ENCODE measurements at regions not wholly inside any gene's neighbourhood (a gene's known extent, or its start where the extent isn't known, plus 50 kb on each side); places are given as distances from the start of the nearest gene placed in this dataset.

DNA sequence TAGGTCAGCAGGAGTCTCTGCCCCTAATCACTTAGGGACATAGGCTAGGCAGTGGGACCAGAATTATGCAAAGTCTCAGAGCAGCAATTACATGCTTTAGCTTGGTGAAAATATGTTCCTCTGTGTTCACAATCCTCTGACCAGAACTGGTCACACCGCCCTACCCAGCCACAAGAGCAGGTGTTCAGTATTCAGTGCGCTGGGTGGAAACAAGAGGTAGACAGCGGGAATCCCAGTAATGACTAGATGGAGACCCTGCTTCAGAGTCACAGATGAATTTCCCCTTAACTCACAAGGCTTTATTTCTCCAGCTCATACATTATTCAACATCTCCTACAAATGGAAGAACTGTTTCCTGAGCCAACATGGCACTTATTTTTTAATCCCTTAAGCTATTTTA lies 763.7 kb upstream of the POM121L12 start:
- TF ChIP-seq, protein P1, sequence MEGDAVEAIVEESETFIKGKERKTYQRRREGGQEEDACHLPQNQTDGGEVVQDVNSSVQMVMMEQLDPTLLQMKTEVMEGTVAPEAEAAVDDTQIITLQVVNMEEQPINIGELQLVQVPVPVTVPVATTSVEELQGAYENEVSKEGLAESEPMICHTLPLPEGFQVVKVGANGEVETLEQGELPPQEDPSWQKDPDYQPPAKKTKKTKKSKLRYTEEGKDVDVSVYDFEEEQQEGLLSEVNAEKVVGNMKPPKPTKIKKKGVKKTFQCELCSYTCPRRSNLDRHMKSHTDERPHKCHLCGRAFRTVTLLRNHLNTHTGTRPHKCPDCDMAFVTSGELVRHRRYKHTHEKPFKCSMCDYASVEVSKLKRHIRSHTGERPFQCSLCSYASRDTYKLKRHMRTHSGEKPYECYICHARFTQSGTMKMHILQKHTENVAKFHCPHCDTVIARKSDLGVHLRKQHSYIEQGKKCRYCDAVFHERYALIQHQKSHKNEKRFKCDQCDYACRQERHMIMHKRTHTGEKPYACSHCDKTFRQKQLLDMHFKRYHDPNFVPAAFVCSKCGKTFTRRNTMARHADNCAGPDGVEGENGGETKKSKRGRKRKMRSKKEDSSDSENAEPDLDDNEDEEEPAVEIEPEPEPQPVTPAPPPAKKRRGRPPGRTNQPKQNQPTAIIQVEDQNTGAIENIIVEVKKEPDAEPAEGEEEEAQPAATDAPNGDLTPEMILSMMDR (conservative IDR thresholded peaks at IDR 0.05; ENCODE audit: low read depth, low read length), result no peak
- TF ChIP-seq, protein P2, sequence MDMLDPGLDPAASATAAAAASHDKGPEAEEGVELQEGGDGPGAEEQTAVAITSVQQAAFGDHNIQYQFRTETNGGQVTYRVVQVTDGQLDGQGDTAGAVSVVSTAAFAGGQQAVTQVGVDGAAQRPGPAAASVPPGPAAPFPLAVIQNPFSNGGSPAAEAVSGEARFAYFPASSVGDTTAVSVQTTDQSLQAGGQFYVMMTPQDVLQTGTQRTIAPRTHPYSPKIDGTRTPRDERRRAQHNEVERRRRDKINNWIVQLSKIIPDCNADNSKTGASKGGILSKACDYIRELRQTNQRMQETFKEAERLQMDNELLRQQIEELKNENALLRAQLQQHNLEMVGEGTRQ (IDR thresholded peaks at IDR 0.05; ENCODE audit: low read depth, low read length), result no peak
- no peak for TF ChIP-seq MXI1 (IDR thresholded peaks at IDR 0.05; ENCODE audit: borderline replicate concordance, low read depth, low read length)
- TF ChIP-seq FOS (IDR thresholded peaks at IDR 0.05; ENCODE audit: low read depth, low read length), result no peak
- no peak for TF ChIP-seq POLR2A (IDR thresholded peaks at IDR 0.05; ENCODE audit: low read depth, low read length)
- TF ChIP-seq, protein P3, sequence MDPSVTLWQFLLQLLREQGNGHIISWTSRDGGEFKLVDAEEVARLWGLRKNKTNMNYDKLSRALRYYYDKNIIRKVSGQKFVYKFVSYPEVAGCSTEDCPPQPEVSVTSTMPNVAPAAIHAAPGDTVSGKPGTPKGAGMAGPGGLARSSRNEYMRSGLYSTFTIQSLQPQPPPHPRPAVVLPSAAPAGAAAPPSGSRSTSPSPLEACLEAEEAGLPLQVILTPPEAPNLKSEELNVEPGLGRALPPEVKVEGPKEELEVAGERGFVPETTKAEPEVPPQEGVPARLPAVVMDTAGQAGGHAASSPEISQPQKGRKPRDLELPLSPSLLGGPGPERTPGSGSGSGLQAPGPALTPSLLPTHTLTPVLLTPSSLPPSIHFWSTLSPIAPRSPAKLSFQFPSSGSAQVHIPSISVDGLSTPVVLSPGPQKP (IDR thresholded peaks at IDR 0.05; ENCODE audit: borderline replicate concordance, low read depth, low read length), result no peak
- TF ChIP-seq BHLHE40 (IDR thresholded peaks at IDR 0.05; ENCODE audit: low read depth, low read length), result no peak
- TF ChIP-seq RAD21 (IDR thresholded peaks at IDR 0.05; ENCODE audit: low read length), result no peak
- TF ChIP-seq MAZ (IDR thresholded peaks at IDR 0.05; ENCODE audit: borderline replicate concordance, low read depth, low read length), result no peak
- TF ChIP-seq RFX5 (IDR thresholded peaks at IDR 0.05; ENCODE audit: low read depth, low read length), result no peak
